ENCODE measurements at regions not wholly inside any gene's neighbourhood (a gene's known extent, or its start where the extent isn't known, plus 50 kb on each side); places are given as distances from the start of the nearest gene placed in this dataset.

DNA sequence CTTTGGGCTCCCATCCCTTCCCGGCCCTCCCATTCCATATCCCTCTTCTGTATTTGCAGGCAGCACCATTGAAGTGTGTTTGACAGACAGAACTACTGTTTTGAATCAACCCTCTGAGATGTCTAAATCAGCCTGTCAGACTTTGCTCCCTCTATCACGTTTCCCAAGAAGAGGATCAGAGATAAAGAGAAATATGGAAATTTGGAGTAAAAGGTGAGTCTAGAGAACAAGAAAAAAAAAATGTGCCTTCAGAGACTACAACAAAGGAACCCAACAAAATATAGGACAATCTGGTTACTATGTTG, 133.4 kb upstream of the NCK2 start:
- H3K27ac ChIP-seq (ENCODE audit: low read length), result no peak overlapping the region
- no peak overlapping the region for H3K4me3 ChIP-seq (ENCODE audit: low read depth in 1 of 2, low read length in 2 of 2)
- no peaks in the 10 kb centered on the region for H3K4me1 ChIP-seq (ENCODE audit: insufficient read depth, low read length)
- H4K20me1 ChIP-seq (ENCODE audit: insufficient read depth, low read length), result no peaks in the 10 kb centered on the region
- no peak overlapping the region for H3K4me2 ChIP-seq (ENCODE audit: insufficient read depth, low read length)
- no peaks in the 10 kb centered on the region for H3K36me3 ChIP-seq (ENCODE audit: insufficient read depth, low read length)
- DNase-seq (no peak), ATAC-seq (ENCODE audit: insufficient read depth, low read depth) (no peak)
- TF ChIP-seq EZH2 (IDR thresholded peaks at IDR 0.05; ENCODE audit: borderline replicate concordance, low read depth, low read length, severe bottlenecking), result no peak
- TF ChIP-seq, protein P1, sequence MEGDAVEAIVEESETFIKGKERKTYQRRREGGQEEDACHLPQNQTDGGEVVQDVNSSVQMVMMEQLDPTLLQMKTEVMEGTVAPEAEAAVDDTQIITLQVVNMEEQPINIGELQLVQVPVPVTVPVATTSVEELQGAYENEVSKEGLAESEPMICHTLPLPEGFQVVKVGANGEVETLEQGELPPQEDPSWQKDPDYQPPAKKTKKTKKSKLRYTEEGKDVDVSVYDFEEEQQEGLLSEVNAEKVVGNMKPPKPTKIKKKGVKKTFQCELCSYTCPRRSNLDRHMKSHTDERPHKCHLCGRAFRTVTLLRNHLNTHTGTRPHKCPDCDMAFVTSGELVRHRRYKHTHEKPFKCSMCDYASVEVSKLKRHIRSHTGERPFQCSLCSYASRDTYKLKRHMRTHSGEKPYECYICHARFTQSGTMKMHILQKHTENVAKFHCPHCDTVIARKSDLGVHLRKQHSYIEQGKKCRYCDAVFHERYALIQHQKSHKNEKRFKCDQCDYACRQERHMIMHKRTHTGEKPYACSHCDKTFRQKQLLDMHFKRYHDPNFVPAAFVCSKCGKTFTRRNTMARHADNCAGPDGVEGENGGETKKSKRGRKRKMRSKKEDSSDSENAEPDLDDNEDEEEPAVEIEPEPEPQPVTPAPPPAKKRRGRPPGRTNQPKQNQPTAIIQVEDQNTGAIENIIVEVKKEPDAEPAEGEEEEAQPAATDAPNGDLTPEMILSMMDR (IDR thresholded peaks at IDR 0.05; ENCODE audit: borderline replicate concordance, extremely low read depth, low read length, poor library complexity, severe bottlenecking), result no peak
- no peaks in the 10 kb centered on the region for H3K27me3 ChIP-seq (ENCODE audit: insufficient read depth, low read length, poor library complexity)
- no peaks in the 10 kb centered on the region for H3K9me3 ChIP-seq (ENCODE audit: insufficient read depth, low read length, severe bottlenecking)
- H2AFZ ChIP-seq (ENCODE audit: low read depth, low read length), result no peak overlapping the region
- no peak overlapping the region for H3K9ac ChIP-seq (ENCODE audit: low read depth, low read length)
- no peaks in the 10 kb centered on the region for H3K79me2 ChIP-seq (ENCODE audit: insufficient read depth, low read length)

DNA sequence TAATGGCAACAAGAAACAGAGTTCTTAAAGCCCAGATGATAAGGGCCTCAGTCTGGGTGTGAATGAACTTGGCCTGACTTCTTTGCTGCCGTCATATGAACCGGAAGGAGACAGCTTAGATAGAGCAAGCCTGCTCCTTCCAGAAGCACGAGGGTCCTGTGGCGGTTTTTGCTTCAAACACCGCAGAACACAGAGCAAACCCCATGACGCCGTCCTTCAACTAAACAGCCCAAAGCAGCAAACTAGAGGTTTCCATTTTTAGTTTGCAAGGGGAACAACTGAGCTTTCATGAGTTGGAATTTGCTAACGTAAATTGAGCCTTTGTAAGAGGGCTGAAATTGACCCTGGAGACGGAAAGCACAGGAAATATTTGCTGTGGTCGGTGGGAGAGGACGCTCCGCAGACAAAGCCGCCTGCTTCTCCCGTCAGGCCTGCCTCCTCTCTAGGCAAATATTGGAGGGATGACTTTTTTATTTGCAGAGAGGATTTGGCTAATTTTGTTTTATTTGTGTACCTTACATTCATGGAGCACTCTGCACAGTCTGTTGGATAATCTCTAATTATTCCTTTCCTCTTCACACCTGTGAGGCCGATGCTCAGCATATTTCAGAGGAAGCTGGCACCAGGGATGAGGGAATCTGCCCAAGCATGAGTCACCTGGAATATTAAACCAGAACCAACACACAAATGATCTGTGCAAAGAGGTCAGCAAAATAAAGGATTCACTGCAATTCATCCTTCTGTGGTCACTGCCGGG, 134.0 kb upstream of the NCK2 start:
- Histone ChIP-seq H4K20me1 (ENCODE audit: insufficient read depth, low read length) (no peaks in the 10 kb centered on the region), H3K27ac (ENCODE audit: low read length) (no peak overlapping the region), H3K9ac (ENCODE audit: low read depth, low read length) (no peak overlapping the region), H2AFZ (ENCODE audit: low read depth, low read length) (no peak overlapping the region), H3K4me1 (ENCODE audit: insufficient read depth, low read length) (no peaks in the 10 kb centered on the region), H3K9me3 (ENCODE audit: insufficient read depth, low read length, severe bottlenecking) (no peaks in the 10 kb centered on the region), H3K79me2 (ENCODE audit: insufficient read depth, low read length) (no peaks in the 10 kb centered on the region), H3K4me3 (ENCODE audit: low read depth in 1 of 2, low read length in 2 of 2) (no peak overlapping the region), H3K27me3 (ENCODE audit: insufficient read depth, low read length, poor library complexity) (no peaks in the 10 kb centered on the region), H3K36me3 (ENCODE audit: insufficient read depth, low read length) (no peaks in the 10 kb centered on the region), H3K4me2 (ENCODE audit: insufficient read depth, low read length) (no peak overlapping the region)
- ATAC-seq (ENCODE audit: insufficient read depth, low read depth) (no peak), DNase-seq (no peak)
- TF ChIP-seq EZH2 (IDR thresholded peaks at IDR 0.05; ENCODE audit: borderline replicate concordance, low read depth, low read length, severe bottlenecking), result no peak
- TF ChIP-seq, protein P1 (IDR thresholded peaks at IDR 0.05; ENCODE audit: borderline replicate concordance, extremely low read depth, low read length, poor library complexity, severe bottlenecking), result no peak

DNA sequence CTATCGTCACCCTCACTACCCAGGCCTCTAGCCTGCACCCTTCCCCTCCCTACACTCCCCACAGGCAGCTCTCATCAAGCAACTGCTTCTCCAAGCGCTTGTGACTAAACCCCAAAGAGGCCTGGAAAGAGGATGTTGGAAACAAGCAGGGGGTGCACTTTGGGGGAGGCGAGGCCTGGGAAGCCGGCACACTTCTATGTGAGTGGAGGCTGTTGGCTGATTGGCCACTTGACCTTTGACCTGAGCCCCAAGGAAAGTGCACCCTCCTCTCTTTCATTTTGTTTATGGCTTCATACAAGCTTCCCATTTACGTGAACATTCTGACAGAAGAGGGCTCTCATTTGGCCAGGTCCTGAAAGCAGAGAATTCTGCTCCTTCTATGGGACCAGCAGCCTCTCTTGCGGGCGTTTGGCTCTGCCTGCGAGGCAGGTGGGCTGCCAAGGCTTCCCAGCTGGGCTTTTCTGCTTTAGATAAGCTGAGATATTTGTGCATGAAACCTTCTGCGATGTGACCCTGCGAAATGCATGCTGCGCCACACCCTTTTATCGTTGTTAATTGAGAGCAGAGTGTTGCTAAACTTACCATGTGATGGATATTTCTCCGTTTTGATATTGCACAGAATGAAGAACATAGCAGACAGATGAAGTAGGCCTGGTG, 134.8 kb upstream of the NCK2 start:
- no peaks in the 10 kb centered on the region for H3K27me3 ChIP-seq (ENCODE audit: insufficient read depth, low read length, poor library complexity)
- H3K4me2 ChIP-seq (ENCODE audit: insufficient read depth, low read length), result no peak overlapping the region
- H3K36me3 ChIP-seq (ENCODE audit: insufficient read depth, low read length), result no peaks in the 10 kb centered on the region
- H2AFZ ChIP-seq (ENCODE audit: low read depth, low read length), result no peak overlapping the region
- H3K4me1 ChIP-seq (ENCODE audit: insufficient read depth, low read length), result no peaks in the 10 kb centered on the region
- no peak for ATAC-seq (ENCODE audit: insufficient read depth, low read depth)
- H3K9me3 ChIP-seq (ENCODE audit: insufficient read depth, low read length, severe bottlenecking), result no peaks in the 10 kb centered on the region
- H4K20me1 ChIP-seq (ENCODE audit: insufficient read depth, low read length), result no peaks in the 10 kb centered on the region
- no peak overlapping the region for H3K27ac ChIP-seq (ENCODE audit: low read length)
- H3K9ac ChIP-seq (ENCODE audit: low read depth, low read length), result no peak overlapping the region
- TF ChIP-seq, protein P1 (IDR thresholded peaks at IDR 0.05; ENCODE audit: borderline replicate concordance, extremely low read depth, low read length, poor library complexity, severe bottlenecking), result no peak
- TF ChIP-seq EZH2 (IDR thresholded peaks at IDR 0.05; ENCODE audit: borderline replicate concordance, low read depth, low read length, severe bottlenecking), result no peak
- DNase-seq, result no peak
- H3K79me2 ChIP-seq (ENCODE audit: insufficient read depth, low read length), result no peaks in the 10 kb centered on the region
- H3K4me3 ChIP-seq (ENCODE audit: low read depth in 1 of 2, low read length in 2 of 2), result no peak overlapping the region
